ENCODE measurements at regions not wholly inside any gene's neighbourhood (a gene's known extent, or its start where the extent isn't known, plus 50 kb on each side); places are given as distances from the start of the nearest gene placed in this dataset.
"Not testable (repeated sequence)": the region's sequence is repeated elsewhere in the genome, so short reads cannot be mapped to it uniquely, and the experiment has no call there.

DNA sequence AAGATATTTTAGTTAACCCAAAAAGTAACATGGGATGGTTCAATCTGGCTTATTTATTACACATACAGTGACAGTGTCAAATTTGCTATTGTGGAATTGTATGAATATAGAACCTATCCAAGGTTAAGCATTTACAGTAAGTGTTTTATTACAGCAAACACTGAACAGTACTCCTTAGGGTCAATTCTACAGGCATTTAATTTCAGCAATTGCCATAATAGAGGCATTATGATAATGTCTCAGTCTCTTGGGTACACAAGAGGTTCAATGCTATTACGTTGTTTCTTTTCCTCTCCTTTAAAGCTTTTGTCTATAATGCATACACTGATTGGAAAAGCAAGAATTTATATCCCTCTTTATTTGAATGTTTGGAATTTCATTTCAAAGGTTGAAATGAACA is 275.7 kb upstream of the NAALADL2 start:
- Mint-ChIP-seq H3K36me3 (ENCODE audit: insufficient read depth, unreplicated experiment) (no peaks in the 10 kb centered on the region), H3K4me1 (ENCODE audit: low read depth, unreplicated experiment) (no peaks in the 10 kb centered on the region), H3K4me3 (ENCODE audit: low read depth, unreplicated experiment) (no peak overlapping the region), H3K27me3 (ENCODE audit: unreplicated experiment) (no peaks in the 10 kb centered on the region), H3K27ac (ENCODE audit: unreplicated experiment) (no peak overlapping the region), H3K9me3 (ENCODE audit: low read depth, unreplicated experiment) (peaks cover 2% of the 10 kb centered on the region)
- intact Hi-C loops (cut with micrococcal nuclease; ENCODE audit: unreplicated experiment), result no loop called here
- TF ChIP-seq, protein P1, sequence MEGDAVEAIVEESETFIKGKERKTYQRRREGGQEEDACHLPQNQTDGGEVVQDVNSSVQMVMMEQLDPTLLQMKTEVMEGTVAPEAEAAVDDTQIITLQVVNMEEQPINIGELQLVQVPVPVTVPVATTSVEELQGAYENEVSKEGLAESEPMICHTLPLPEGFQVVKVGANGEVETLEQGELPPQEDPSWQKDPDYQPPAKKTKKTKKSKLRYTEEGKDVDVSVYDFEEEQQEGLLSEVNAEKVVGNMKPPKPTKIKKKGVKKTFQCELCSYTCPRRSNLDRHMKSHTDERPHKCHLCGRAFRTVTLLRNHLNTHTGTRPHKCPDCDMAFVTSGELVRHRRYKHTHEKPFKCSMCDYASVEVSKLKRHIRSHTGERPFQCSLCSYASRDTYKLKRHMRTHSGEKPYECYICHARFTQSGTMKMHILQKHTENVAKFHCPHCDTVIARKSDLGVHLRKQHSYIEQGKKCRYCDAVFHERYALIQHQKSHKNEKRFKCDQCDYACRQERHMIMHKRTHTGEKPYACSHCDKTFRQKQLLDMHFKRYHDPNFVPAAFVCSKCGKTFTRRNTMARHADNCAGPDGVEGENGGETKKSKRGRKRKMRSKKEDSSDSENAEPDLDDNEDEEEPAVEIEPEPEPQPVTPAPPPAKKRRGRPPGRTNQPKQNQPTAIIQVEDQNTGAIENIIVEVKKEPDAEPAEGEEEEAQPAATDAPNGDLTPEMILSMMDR (IDR thresholded peaks at IDR 0.05; ENCODE audit: unreplicated experiment), result no peak
- DNase-seq, result no peak
- BruUV-seq (replicated peaks), result no TSS peak
- CTCF ChIA-PET, result no interaction called here

DNA sequence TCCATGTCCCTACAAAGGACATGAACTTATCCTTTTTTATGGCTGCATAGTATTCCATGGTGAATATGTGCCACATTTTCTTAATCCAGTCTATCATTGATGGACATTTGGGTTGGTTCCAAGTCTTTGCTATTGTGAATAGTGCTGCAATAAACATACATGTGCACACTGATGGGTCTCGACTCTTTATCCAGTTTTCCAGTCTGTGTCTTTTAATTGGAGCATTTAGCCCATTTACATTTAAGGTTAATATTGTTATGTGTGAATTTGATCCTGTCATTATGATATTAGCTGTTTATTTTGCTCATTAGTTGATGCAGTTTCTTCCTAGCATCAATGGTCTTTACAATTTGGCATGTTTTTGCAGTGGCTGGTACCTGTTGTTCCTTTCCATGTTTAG is 272.0 kb upstream of the NAALADL2 start:
- intact Hi-C loops (cut with micrococcal nuclease; ENCODE audit: unreplicated experiment); H3K27ac Mint-ChIP-seq (ENCODE audit: unreplicated experiment); H3K27me3 Mint-ChIP-seq (ENCODE audit: unreplicated experiment); H3K36me3 Mint-ChIP-seq (ENCODE audit: insufficient read depth, unreplicated experiment); DNase-seq; H3K4me1 Mint-ChIP-seq (ENCODE audit: low read depth, unreplicated experiment); H3K9me3 Mint-ChIP-seq (ENCODE audit: low read depth, unreplicated experiment); CTCF ChIA-PET; BruUV-seq (replicated peaks); H3K4me3 Mint-ChIP-seq (ENCODE audit: low read depth, unreplicated experiment): not testable (repeated sequence)

DNA sequence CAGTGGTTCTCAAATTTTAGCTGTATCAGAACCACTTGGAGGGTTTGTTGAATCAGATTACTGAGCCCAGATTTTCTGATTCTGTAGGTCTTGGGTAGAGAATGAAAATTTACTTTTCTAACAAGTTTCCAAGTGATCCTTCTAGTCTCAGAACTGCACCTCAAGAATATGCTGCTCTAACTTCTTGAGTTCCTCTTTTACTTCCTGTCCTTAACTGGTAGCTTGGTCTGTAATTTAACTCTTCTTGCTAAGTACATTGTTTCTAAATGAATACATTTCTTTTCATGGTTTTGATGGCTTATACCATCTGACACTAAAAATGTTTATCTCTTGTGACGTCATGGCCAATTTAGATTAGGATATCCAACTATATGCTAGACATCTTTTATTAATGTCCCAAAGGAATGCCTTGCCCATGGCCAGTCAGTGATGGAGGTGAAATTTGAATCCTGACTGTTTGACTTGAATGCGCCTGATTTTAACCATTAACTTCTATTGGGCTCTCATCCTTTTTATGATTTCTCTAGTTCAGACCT is 262.6 kb upstream of the NAALADL2 start:
- TF ChIP-seq, protein P1 (IDR thresholded peaks at IDR 0.05; ENCODE audit: unreplicated experiment), result no peak
- Mint-ChIP-seq H3K9me3 (ENCODE audit: low read depth, unreplicated experiment) (no peaks in the 10 kb centered on the region), H3K36me3 (ENCODE audit: insufficient read depth, unreplicated experiment) (no peaks in the 10 kb centered on the region), H3K4me3 (ENCODE audit: low read depth, unreplicated experiment) (no peak overlapping the region), H3K27me3 (ENCODE audit: unreplicated experiment) (no peaks in the 10 kb centered on the region), H3K27ac (ENCODE audit: unreplicated experiment) (no peak overlapping the region), H3K4me1 (ENCODE audit: low read depth, unreplicated experiment) (no peaks in the 10 kb centered on the region)
- CTCF ChIA-PET, result interaction anchor here (0.6 kb wide), 1 partner anchor 955 kb away, joined by 3 read pairs; no protein-coding TSS in a partner anchor
- BruUV-seq (replicated peaks), result no TSS peak
- intact Hi-C loops (cut with micrococcal nuclease; ENCODE audit: unreplicated experiment), result no loop called here
- no peak for DNase-seq

DNA sequence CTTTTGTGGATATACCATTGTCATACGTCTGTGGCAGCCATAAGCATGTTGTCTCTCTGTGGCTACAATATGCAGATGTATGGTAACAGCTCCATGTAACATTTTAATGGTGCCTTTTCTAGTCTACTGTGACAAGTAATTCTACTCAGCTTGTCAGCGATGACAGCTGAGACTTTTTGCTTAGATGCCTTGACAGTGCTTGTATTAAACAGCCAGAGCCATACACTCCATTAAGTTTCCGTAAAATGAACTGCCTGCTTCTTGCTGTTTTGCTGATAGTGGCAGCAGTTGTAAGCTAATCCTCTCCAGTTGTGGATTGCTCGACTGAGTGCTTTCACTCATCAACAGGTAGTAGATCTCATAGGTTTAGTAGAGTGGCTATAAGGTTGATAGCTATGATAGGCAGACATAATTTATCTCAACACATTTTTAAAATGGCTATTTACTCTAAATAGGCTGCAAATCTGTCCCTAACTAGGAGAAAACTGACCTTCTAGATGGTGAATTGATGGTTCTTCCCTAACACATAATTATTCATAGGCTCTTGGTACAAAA is 260.2 kb upstream of the NAALADL2 start:
- no peak overlapping the region for H3K27ac Mint-ChIP-seq (ENCODE audit: unreplicated experiment)
- no peaks in the 10 kb centered on the region for H3K36me3 Mint-ChIP-seq (ENCODE audit: insufficient read depth, unreplicated experiment)
- TF ChIP-seq, protein P1 (IDR thresholded peaks at IDR 0.05; ENCODE audit: unreplicated experiment), result no peak
- CTCF ChIA-PET, result interaction anchor here (0.9 kb wide), 1 partner anchor 817 kb away, joined by 3 read pairs; no protein-coding TSS in a partner anchor
- H3K27me3 Mint-ChIP-seq (ENCODE audit: unreplicated experiment), result no peaks in the 10 kb centered on the region
- H3K4me1 Mint-ChIP-seq (ENCODE audit: low read depth, unreplicated experiment), result no peaks in the 10 kb centered on the region
- no peaks in the 10 kb centered on the region for H3K9me3 Mint-ChIP-seq (ENCODE audit: low read depth, unreplicated experiment)
- H3K4me3 Mint-ChIP-seq (ENCODE audit: low read depth, unreplicated experiment), result no peak overlapping the region
- BruUV-seq (replicated peaks), result no TSS peak
- intact Hi-C loops (cut with micrococcal nuclease; ENCODE audit: unreplicated experiment), result no loop called here
- DNase-seq, result no peak

DNA sequence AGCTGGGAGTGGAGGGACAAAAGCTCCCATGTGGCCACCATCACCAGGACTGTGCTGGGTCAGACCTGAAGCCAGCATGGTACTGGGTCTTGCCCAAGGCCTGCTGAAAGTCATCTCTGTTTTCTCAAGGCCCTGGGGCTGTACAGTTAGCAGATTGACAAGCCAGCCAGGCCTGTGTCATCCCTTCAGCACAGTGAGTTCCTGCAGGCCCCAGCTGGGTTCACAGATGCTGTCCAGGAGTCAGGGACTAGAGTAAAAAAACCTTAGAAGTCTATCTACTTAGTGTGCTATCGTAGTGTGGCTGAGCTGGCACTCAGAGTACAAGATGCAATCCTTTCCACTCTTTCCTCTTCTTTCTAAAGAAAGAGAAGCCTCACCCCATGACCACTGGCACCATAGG is 246.0 kb upstream of the NAALADL2 start:
- CTCF ChIA-PET, result interaction anchor here (0.5 kb wide), 1 partner anchor 484 kb away, joined by 4 read pairs; no protein-coding TSS in a partner anchor
- DNase-seq, result no peak
- H3K9me3 Mint-ChIP-seq (ENCODE audit: low read depth, unreplicated experiment), result peaks cover 3% of the 10 kb centered on the region
- no peak overlapping the region for H3K4me3 Mint-ChIP-seq (ENCODE audit: low read depth, unreplicated experiment)
- H3K27ac Mint-ChIP-seq (ENCODE audit: unreplicated experiment), result no peak overlapping the region
- TF ChIP-seq, protein P1 (IDR thresholded peaks at IDR 0.05; ENCODE audit: unreplicated experiment), result no peak
- no peaks in the 10 kb centered on the region for H3K27me3 Mint-ChIP-seq (ENCODE audit: unreplicated experiment)
- H3K4me1 Mint-ChIP-seq (ENCODE audit: low read depth, unreplicated experiment), result no peaks in the 10 kb centered on the region
- intact Hi-C loops (cut with micrococcal nuclease; ENCODE audit: unreplicated experiment), result no loop called here
- BruUV-seq (replicated peaks), result no TSS peak
- H3K36me3 Mint-ChIP-seq (ENCODE audit: insufficient read depth, unreplicated experiment), result no peaks in the 10 kb centered on the region

Data from Calu3 (cell line).